ENCODE measurements at regions not wholly inside any gene's neighbourhood (a gene's known extent, or its start where the extent isn't known, plus 50 kb on each side); places are given as distances from the start of the nearest gene placed in this dataset.

- Mint-ChIP-seq H3K36me3 (ENCODE audit: insufficient read depth in 1 of 3, low read depth in 3 of 3) (no peaks in the 10 kb centered on the region; a peak in 1 of 7 replicates), H3K27me3 (ENCODE audit: low read depth) (no peaks in the 10 kb centered on the region), H3K9me3 (no peaks in the 10 kb centered on the region; a peak in 2 of 5 replicates), H3K4me3 (no peak overlapping the region), H3K27ac (no peak overlapping the region), H3K4me1 (no peaks in the 10 kb centered on the region)
- H3K4me1 ChIP-seq (ENCODE audit: insufficient read depth, low read length) = no peaks in the 10 kb centered on the region
- no peak for DNase-seq
- no peak overlapping the region for H2BK15ac ChIP-seq (ENCODE audit: low read depth, low read length)
- H3K9me3 ChIP-seq (ENCODE audit: control insufficient read depth, low read depth, low read length) = no peaks in the 10 kb centered on the region
- no peak overlapping the region for H2BK120ac ChIP-seq (ENCODE audit: low read depth, low read length, poor library complexity, severe bottlenecking)
- no peak overlapping the region for H3T11ph ChIP-seq (ENCODE audit: low read length)
- no peak overlapping the region for H2AK5ac ChIP-seq (ENCODE audit: insufficient read length, low read length)
- no peak for TF ChIP-seq CTCF (conservative IDR thresholded peaks at IDR 0.05)
- H3K23me2 ChIP-seq (ENCODE audit: insufficient read length, low read depth, low read length, poor library complexity, severe bottlenecking) = no peaks in the 10 kb centered on the region
- no peak overlapping the region for H4K5ac ChIP-seq (ENCODE audit: insufficient read length, low read depth, low read length)
- no peak overlapping the region for H4K8ac ChIP-seq (replicated peaks; ENCODE audit: insufficient read length, low read depth, low read length)
- H3K23ac ChIP-seq (ENCODE audit: insufficient read length, low read depth, low read length) = no peak overlapping the region
- H3K56ac ChIP-seq (ENCODE audit: insufficient read length, low read depth, low read length) = no peak overlapping the region
- H3K4ac ChIP-seq (ENCODE audit: low read depth, low read length) = no peak overlapping the region
- H3K4me2 ChIP-seq (ENCODE audit: insufficient read depth, insufficient read length, low read length) = no peak overlapping the region
- WGBS (ENCODE audit: extremely low coverage, insufficient read length, low lambda C conversion rate) = no CpG with 5 or more reads among the region's 2 CpGs
- no peak overlapping the region for H3K18ac ChIP-seq (ENCODE audit: insufficient read length, low read depth, low read length)
- no peak overlapping the region for H3K14ac ChIP-seq (ENCODE audit: insufficient read depth, low read length)
- H4K91ac ChIP-seq (ENCODE audit: insufficient read length, low read depth, low read length) = no peak overlapping the region
- no peak overlapping the region for H2AFZ ChIP-seq (ENCODE audit: low read length)
- H2BK12ac ChIP-seq (ENCODE audit: insufficient read length, low read depth, low read length) = no peak overlapping the region
- no peak overlapping the region for H3K9ac ChIP-seq (ENCODE audit: extremely low read depth, insufficient read length, low read length)
- no peak overlapping the region for H3K27ac ChIP-seq (ENCODE audit: insufficient read length, low read depth, low read length)
- H2BK20ac ChIP-seq (ENCODE audit: low read depth, low read length, poor library complexity, severe bottlenecking) = no peak overlapping the region
- no peaks in the 10 kb centered on the region for H3K79me2 ChIP-seq (ENCODE audit: insufficient read depth, low read length)
- no peaks in the 10 kb centered on the region for H3K27me3 ChIP-seq (ENCODE audit: insufficient read depth, low read length)
- no peaks in the 10 kb centered on the region for H4K20me1 ChIP-seq (ENCODE audit: control insufficient read depth, insufficient read depth, insufficient read length)
- no peak overlapping the region for H2BK5ac ChIP-seq (ENCODE audit: insufficient read length, low read length)
- no peaks in the 10 kb centered on the region for H3K79me1 ChIP-seq (ENCODE audit: insufficient read depth, low read depth, low read length, poor library complexity, severe bottlenecking)
Observed at GRCh38 chr16:62615526-62615925, 579.3 kb upstream of the CDH8 start.

Measured in H9 (cell line).